ENCODE measurements at regions not wholly inside any gene's neighbourhood (a gene's known extent, or its start where the extent isn't known, plus 50 kb on each side); places are given as distances from the start of the nearest gene placed in this dataset.

DNA sequence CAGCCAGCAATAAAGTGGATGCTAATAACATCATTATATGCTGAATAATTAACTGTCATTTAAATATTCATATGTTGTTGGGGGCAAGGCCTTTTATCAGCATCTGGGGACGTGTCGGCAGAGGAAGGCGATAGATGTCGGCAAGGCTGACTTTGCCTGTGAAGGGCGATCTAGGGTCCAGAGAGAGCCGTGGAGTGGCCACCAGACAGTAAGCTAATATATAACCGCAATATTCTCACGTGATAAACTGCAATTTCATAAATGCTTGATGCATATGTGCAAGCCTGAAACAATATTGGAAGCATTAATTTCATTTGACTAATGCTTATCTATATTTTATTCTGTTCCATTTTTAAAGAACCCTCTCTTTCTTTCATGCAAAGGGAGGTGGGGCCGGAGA lies 141.0 kb upstream of the POU3F1 start:
- TF ChIP-seq, protein P1, sequence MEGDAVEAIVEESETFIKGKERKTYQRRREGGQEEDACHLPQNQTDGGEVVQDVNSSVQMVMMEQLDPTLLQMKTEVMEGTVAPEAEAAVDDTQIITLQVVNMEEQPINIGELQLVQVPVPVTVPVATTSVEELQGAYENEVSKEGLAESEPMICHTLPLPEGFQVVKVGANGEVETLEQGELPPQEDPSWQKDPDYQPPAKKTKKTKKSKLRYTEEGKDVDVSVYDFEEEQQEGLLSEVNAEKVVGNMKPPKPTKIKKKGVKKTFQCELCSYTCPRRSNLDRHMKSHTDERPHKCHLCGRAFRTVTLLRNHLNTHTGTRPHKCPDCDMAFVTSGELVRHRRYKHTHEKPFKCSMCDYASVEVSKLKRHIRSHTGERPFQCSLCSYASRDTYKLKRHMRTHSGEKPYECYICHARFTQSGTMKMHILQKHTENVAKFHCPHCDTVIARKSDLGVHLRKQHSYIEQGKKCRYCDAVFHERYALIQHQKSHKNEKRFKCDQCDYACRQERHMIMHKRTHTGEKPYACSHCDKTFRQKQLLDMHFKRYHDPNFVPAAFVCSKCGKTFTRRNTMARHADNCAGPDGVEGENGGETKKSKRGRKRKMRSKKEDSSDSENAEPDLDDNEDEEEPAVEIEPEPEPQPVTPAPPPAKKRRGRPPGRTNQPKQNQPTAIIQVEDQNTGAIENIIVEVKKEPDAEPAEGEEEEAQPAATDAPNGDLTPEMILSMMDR (IDR thresholded peaks at IDR 0.05; ENCODE audit: poor library complexity, severe bottlenecking): no peak
- TF ChIP-seq EZH2 (IDR thresholded peaks at IDR 0.05; ENCODE audit: borderline replicate concordance, insufficient read depth, low read length, poor library complexity, severe bottlenecking) (no peak), RAD21 (conservative IDR thresholded peaks at IDR 0.05) (no peak), POLR2AphosphoS5 (IDR thresholded peaks at IDR 0.05) (no peak), TAF1 (IDR thresholded peaks at IDR 0.05; ENCODE audit: low read depth) (no peak)

Data from neural cell (in vitro differentiated cells).